ENCODE measurements at regions not wholly inside any gene's neighbourhood (a gene's known extent, or its start where the extent isn't known, plus 50 kb on each side); places are given as distances from the start of the nearest gene placed in this dataset.
A peak's percentile ranks its signal among the peaks of the same experiment; 100 is the strongest.

DNA sequence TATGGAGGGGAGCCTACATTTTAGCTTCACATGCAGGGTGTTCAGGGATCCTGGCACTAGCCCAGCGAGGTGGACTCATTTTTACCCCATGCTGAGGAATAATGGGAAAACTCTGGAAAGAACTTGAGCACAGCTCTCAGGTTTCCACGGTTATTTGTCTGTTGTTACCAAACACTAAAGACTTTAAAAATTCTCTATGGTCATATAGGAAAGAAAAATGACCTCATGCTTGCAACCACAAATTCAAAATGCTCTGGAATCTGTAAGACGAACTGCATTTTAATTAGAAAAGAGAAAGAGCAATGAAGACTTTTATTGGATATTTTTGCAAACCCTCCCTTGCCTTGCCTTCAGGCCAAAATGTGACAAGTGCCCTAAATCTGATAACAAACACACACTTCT is 606.9 kb downstream of the EBF1 start:
- Histone ChIP-seq H3K4me1 (peaks cover 6% of the 10 kb centered on the region), H3K9me3 (no peaks in the 10 kb centered on the region), H3K27ac (no peak overlapping the region), H3K36me3 (no peaks in the 10 kb centered on the region), H3K4me3 (no peak overlapping the region), H3K27me3 (no peaks in the 10 kb centered on the region)
- 70% methylated on average over 3 of the region's 3 CpGs for WGBS
- DNase-seq (ENCODE audit: low spot score in 2 of 2), result no peak
- TF ChIP-seq, protein P1, sequence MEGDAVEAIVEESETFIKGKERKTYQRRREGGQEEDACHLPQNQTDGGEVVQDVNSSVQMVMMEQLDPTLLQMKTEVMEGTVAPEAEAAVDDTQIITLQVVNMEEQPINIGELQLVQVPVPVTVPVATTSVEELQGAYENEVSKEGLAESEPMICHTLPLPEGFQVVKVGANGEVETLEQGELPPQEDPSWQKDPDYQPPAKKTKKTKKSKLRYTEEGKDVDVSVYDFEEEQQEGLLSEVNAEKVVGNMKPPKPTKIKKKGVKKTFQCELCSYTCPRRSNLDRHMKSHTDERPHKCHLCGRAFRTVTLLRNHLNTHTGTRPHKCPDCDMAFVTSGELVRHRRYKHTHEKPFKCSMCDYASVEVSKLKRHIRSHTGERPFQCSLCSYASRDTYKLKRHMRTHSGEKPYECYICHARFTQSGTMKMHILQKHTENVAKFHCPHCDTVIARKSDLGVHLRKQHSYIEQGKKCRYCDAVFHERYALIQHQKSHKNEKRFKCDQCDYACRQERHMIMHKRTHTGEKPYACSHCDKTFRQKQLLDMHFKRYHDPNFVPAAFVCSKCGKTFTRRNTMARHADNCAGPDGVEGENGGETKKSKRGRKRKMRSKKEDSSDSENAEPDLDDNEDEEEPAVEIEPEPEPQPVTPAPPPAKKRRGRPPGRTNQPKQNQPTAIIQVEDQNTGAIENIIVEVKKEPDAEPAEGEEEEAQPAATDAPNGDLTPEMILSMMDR (IDR thresholded peaks at IDR 0.05), result no peak
- TF ChIP-seq EP300 (IDR thresholded peaks at IDR 0.05) (no peak), POLR2AphosphoS5 (IDR thresholded peaks at IDR 0.05) (no peak), POLR2A (IDR thresholded peaks at IDR 0.05) (no peak)

DNA sequence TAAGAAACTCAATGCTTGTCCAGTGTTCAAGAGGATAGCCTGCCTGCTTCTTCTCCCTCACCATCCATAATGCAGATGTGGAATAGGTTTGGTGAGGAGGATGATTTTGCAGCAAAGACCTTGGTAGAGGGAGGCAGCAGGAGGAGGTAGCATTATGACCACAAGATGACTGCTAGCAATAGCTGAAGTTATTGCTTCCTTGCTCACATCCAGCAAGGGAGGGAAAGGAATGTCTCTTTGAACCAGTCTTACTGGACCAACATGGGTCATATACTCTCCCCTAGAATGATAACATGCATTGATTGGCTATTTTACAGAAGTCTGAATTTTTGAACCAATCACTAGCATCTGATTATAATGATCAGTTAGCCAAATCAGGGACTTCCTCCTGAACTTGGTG is 607.6 kb downstream of the EBF1 start:
- Histone ChIP-seq H3K4me3 (no peak overlapping the region), H3K9me3 (no peaks in the 10 kb centered on the region), H3K4me1 (peaks cover 8% of the 10 kb centered on the region), H3K27me3 (no peaks in the 10 kb centered on the region), H3K27ac (no peak overlapping the region), H3K36me3 (no peaks in the 10 kb centered on the region)
- DNase-seq (ENCODE audit: low spot score in 2 of 2), result no peak
- TF ChIP-seq POLR2A (IDR thresholded peaks at IDR 0.05) (no peak), POLR2AphosphoS5 (IDR thresholded peaks at IDR 0.05) (no peak), EP300 (IDR thresholded peaks at IDR 0.05) (no peak)
- TF ChIP-seq, protein P1 (IDR thresholded peaks at IDR 0.05), result no peak

DNA sequence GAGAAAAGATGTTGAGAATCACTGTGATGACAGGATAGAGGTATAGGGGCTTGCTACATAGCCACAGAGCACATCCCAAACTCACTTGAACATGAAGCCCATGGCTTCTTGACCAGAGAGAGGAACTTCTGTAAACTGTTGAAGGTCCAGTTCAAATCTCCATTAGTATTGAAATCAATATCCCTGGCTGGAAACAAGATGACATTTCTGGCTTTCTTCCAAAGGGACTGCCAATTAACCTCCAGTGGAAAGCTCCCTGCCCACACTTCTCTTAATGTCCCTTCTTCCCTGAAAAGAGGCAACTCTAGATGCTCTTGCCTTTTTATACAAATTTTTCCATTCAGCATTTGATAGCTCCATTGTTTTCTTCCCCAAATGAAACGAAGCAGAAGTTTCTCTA is 612.1 kb downstream of the EBF1 start:
- Histone ChIP-seq H3K4me1 (peaks cover 48% of the 10 kb centered on the region), H3K36me3 (no peaks in the 10 kb centered on the region), H3K9me3 (no peaks in the 10 kb centered on the region), H3K27me3 (no peaks in the 10 kb centered on the region), H3K27ac (peak overlapping the region; percentile 74), H3K4me3 (no peak overlapping the region)
- WGBS, result 57% methylated on average over 1 of the region's 1 CpG
- TF ChIP-seq, protein P1 (IDR thresholded peaks at IDR 0.05), result no peak
- no peak for TF ChIP-seq POLR2AphosphoS5 (IDR thresholded peaks at IDR 0.05)
- TF ChIP-seq EP300 (IDR thresholded peaks at IDR 0.05), result no peak
- TF ChIP-seq POLR2A (IDR thresholded peaks at IDR 0.05), result no peak
- no peak for DNase-seq (ENCODE audit: low spot score in 2 of 2)

DNA sequence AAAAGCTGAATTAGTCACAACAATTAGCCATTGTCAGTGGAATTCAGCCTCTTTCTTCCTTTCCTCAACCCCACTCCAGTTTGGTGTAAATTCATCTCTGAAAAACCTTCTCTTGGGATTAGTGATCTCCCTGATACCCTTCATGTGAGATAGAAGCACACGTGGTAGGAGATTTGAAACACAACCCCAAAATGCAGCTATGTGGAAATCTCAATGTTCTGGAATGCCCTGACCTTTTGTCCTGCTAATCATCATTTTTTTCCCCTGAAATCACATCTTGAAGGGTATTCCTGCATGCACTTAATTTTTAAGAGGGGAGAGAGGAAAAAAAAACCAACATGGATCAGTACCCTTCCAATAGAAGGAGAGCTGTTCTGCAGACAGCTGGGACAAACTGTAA is 612.6 kb downstream of the EBF1 start:
- Histone ChIP-seq H3K9me3 (no peaks in the 10 kb centered on the region), H3K4me1 (peaks cover 48% of the 10 kb centered on the region), H3K4me3 (no peak overlapping the region), H3K27me3 (no peaks in the 10 kb centered on the region), H3K36me3 (no peaks in the 10 kb centered on the region), H3K27ac (peak overlapping the region; percentile 78)
- TF ChIP-seq, protein P1 (IDR thresholded peaks at IDR 0.05), result no peak
- TF ChIP-seq POLR2AphosphoS5 (IDR thresholded peaks at IDR 0.05) (no peak), EP300 (IDR thresholded peaks at IDR 0.05) (no peak), POLR2A (IDR thresholded peaks at IDR 0.05) (no peak)
- no peak for DNase-seq (ENCODE audit: low spot score in 2 of 2)
- 55% methylated on average over 1 of the region's 1 CpG for WGBS

DNA sequence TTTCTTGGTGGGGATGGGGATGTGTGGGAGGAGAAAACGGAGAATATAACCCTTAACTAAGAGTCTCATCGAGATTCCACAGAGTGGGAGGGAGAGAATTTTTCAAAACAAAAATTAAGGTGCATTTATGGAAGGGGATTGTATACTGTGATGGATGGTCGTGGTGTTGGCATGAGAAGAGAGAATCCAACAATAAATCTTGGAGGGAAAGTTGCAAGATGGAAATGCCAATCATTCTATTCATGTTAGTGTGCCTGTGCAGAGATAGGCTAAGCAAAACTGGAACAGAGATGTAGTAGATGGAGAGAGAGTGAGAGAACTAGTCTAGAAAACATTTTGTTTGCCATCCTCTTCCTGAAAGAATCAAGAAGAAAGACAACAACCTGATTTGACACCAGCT is 613.1 kb downstream of the EBF1 start:
- TF ChIP-seq POLR2AphosphoS5 (IDR thresholded peaks at IDR 0.05) (no peak), EP300 (IDR thresholded peaks at IDR 0.05) (no peak), POLR2A (IDR thresholded peaks at IDR 0.05) (no peak)
- TF ChIP-seq, protein P1 (IDR thresholded peaks at IDR 0.05), result no peak
- Histone ChIP-seq H3K4me3 (no peak overlapping the region), H3K27me3 (no peaks in the 10 kb centered on the region), H3K36me3 (no peaks in the 10 kb centered on the region), H3K9me3 (no peaks in the 10 kb centered on the region), H3K27ac (peak overlapping the region; percentile 78), H3K4me1 (peaks cover 48% of the 10 kb centered on the region)
- WGBS, result 55% methylated on average over 3 of the region's 3 CpGs
- DNase-seq (ENCODE audit: low spot score in 2 of 2), result no peak
